Fibroblast of lung (primary cell): ENCODE measurements at regions not wholly inside any gene's neighbourhood (a gene's known extent, or its start where the extent isn't known, plus 50 kb on each side); places are given as distances from the start of the nearest gene placed in this dataset.

Experiments
- CTCF ChIP-seq, 2 donors: IDR thresholded peaks in 1 of 2; conservative IDR thresholded peaks in 1 of 2; 1 replicate in 1 of 2; 2 replicates in 1 of 2; pipeline ENCODE4 v1.5.1; 2011 to 2012; ENCODE audit warnings: low read length in 2 of 2, control low read depth in 1 of 2, inconsistent platforms in 1 of 2, low read depth in 1 of 2, mild to moderate bottlenecking in 1 of 2
- EZH2 ChIP-seq: IDR thresholded peaks from 2 replicates; pipeline ENCODE4 v1.5.1; 2012; ENCODE audit warnings: low read length, control low read depth, mild to moderate bottlenecking; ENCODE audit errors: missing control alignments

GRCh38 chr6:99841297-99841696, 152.7 kb downstream of the MCHR2 start:
- TF ChIP-seq CTCF (conservative IDR thresholded peaks at IDR 0.05 in 1 of 2, IDR thresholded peaks at IDR 0.05 in 1 of 2; ENCODE audit: low read depth in 1 of 2, low read length in 2 of 2), result no peak
- TF ChIP-seq EZH2, result no peak
